Ectodermal cell (in vitro differentiated cells): ENCODE measurements at regions not wholly inside any gene's neighbourhood (a gene's known extent, or its start where the extent isn't known, plus 50 kb on each side); places are given as distances from the start of the nearest gene placed in this dataset.
"Not testable (repeated sequence)": the region's sequence is repeated elsewhere in the genome, so short reads cannot be mapped to it uniquely, and the experiment has no call there.

ENCODE experiments used
- H3K27ac ChIP-seq: 2 replicates; pipeline ENCODE4 v1.7.0; 2013; ENCODE audit warnings: mild to moderate bottlenecking, low read depth, low read length; ENCODE audit not compliant: insufficient read depth, poor library complexity, severe bottlenecking
- H3K27me3 ChIP-seq: 2 replicates; pipeline ENCODE4 v1.7.0; 2013; ENCODE audit warnings: mild to moderate bottlenecking, low read length; ENCODE audit not compliant: insufficient read depth, control insufficient read depth, poor library complexity, severe bottlenecking
- H3K36me3 ChIP-seq: one replicate; pipeline ENCODE4 v1.7.0; 2013; ENCODE audit warnings: low read length; ENCODE audit not compliant: control insufficient read depth, insufficient read depth
- H3K4me1 ChIP-seq: one replicate; pipeline ENCODE4 v1.7.0; 2013; ENCODE audit warnings: low read length; ENCODE audit not compliant: control insufficient read depth, insufficient read depth
- H3K4me3 ChIP-seq: 2 replicates; pipeline ENCODE4 v1.7.0; 2013; ENCODE audit warnings: low read depth, low read length, control low read depth; ENCODE audit not compliant: insufficient read depth
- H3K9me3 ChIP-seq: 2 replicates; pipeline ENCODE4 v1.7.0; 2013; ENCODE audit warnings: mild to moderate bottlenecking, low read length, moderate library complexity; ENCODE audit not compliant: control insufficient read depth
- WGBS, 2 experiments: methylation state at CpG; one replicate each; pipeline ENCODE4 v1.1.7; 2013; ENCODE audit warnings: missing lambda C conversion rate in 2 of 2; 5-methylcytosine and 5-hydroxymethylcytosine counted together

- Histone ChIP-seq H3K27me3 (no peaks in the 10 kb centered on the region), H3K36me3 (no peaks in the 10 kb centered on the region), H3K27ac (no peak overlapping the region), H3K4me1 (no peaks in the 10 kb centered on the region), H3K4me3 (no peak overlapping the region), H3K9me3 (no peaks in the 10 kb centered on the region)
- 82% methylated on average over 2 of the region's 2 CpGs; no CpG with 5 or more reads in 1 of the 2 experiments for WGBS, 2 experiments
Measured at GRCh38 chr6:68173616-68174015, 461.5 kb upstream of the ADGRB3 start.

DNA sequence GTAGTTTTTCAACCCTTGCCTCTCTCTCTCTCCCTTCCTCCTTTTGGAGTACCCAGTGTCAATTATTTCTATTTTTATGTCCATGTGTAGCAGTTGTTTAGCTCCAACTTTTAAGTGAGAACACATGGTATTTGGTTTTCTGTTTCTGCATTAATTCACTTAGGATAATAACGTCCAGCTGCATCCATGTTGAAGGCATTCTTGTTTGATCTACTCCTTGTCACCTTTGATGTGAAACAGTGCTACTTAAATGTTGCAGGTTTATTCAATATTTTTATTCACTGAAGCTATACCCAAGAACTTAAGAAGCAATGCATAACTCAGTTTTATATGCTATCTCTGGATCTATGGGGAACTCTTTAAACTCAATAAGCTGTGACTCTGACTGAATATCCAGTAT, 465.2 kb upstream of the ADGRB3 start:
- Histone ChIP-seq H3K9me3 (no peaks in the 10 kb centered on the region), H3K4me3 (no peak overlapping the region), H3K27ac (no peak overlapping the region), H3K36me3 (no peaks in the 10 kb centered on the region), H3K27me3 (no peaks in the 10 kb centered on the region), H3K4me1 (no peaks in the 10 kb centered on the region)
- WGBS, 2 experiments: 86 to 88% methylated on average over 1 of the region's 1 CpG

GRCh38 chr6:68167604-68168003, 467.5 kb upstream of the ADGRB3 start:
- H3K27ac ChIP-seq: no peak overlapping the region
- H3K4me1 ChIP-seq: no peaks in the 10 kb centered on the region
- H3K9me3 ChIP-seq: no peaks in the 10 kb centered on the region
- no peaks in the 10 kb centered on the region for H3K36me3 ChIP-seq
- no peaks in the 10 kb centered on the region for H3K27me3 ChIP-seq
- H3K4me3 ChIP-seq: no peak overlapping the region
- WGBS, 2 experiments: 71% methylated on average over 1 of the region's 2 CpGs; no CpG with 5 or more reads in 1 of the 2 experiments

DNA sequence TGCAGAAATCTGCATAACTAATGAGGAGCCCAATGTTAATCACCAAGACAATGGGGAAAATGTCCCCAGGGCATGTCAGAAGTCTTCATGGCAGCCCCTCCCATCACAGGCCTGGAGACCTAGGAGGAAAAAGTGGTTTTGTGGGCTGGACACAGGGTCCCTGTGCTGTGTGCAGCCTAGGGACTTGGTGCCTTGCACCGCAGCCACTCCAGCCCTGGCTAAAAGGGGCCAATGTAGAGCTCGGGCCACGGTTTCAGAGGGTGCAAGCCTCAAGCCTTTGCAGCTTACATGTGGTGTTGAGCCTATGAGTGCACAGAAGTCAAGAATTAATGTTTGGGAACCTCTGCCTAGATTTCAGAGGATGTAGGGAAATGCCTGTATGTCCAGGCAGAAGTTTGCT, 474.3 kb upstream of the ADGRB3 start:
- H3K27me3 ChIP-seq, H3K27ac ChIP-seq, H3K9me3 ChIP-seq, H3K4me1 ChIP-seq, H3K4me3 ChIP-seq, H3K36me3 ChIP-seq: not testable (repeated sequence)
- 93 to 97% methylated on average over 3 of the region's 3 CpGs for WGBS, 2 experiments

GRCh38 chr6:68160348-68160747, 474.7 kb upstream of the ADGRB3 start:
- Histone ChIP-seq H3K4me1 (no peaks in the 10 kb centered on the region), H3K27ac (no peak overlapping the region), H3K27me3 (no peaks in the 10 kb centered on the region), H3K4me3 (no peak overlapping the region), H3K9me3 (no peaks in the 10 kb centered on the region), H3K36me3 (no peaks in the 10 kb centered on the region)

- no peaks in the 10 kb centered on the region for H3K4me1 ChIP-seq
- no peaks in the 10 kb centered on the region for H3K27me3 ChIP-seq
- H3K27ac ChIP-seq: no peak overlapping the region
- no peaks in the 10 kb centered on the region for H3K9me3 ChIP-seq
- no peaks in the 10 kb centered on the region for H3K36me3 ChIP-seq
- no peak overlapping the region for H3K4me3 ChIP-seq
- WGBS, 2 experiments: 94 to 100% methylated on average over 2 of the region's 2 CpGs
Measured at GRCh38 chr6:68159433-68159832, 475.6 kb upstream of the ADGRB3 start.

GRCh38 chr6:68158256-68158655, 476.8 kb upstream of the ADGRB3 start:
- no peaks in the 10 kb centered on the region for H3K36me3 ChIP-seq
- no peaks in the 10 kb centered on the region for H3K27me3 ChIP-seq
- H3K27ac ChIP-seq: no peak overlapping the region
- H3K4me3 ChIP-seq: no peak overlapping the region
- WGBS, 2 experiments: no CpG with 5 or more reads among the region's 1 CpG
- H3K4me1 ChIP-seq: no peaks in the 10 kb centered on the region
- no peaks in the 10 kb centered on the region for H3K9me3 ChIP-seq

GRCh38 chr6:68144667-68145066, 490.4 kb upstream of the ADGRB3 start:
- Histone ChIP-seq H3K27me3 (no peaks in the 10 kb centered on the region), H3K4me1 (peaks cover 3% of the 10 kb centered on the region), H3K9me3 (no peaks in the 10 kb centered on the region), H3K27ac (no peak overlapping the region), H3K36me3 (no peaks in the 10 kb centered on the region), H3K4me3 (no peak overlapping the region)

DNA sequence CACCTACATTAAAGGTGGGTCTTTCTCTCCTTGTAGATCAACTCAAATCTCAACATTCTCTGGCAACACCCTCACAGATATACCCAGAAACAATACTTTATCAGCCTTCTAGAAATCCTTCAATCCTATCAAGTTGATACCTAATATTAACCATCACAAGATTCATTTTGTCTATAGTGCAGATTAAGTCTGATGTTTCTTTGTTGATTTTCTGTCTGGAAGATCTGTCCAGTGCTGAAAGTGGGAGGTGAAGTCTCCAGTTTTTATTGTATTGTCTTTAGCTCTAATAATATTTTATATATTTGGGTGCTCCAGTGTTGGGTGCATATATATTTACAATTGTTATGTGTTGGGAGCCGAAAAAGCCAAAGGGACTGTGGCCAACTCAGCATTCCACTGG, 493.9 kb upstream of the ADGRB3 start:
- H3K27ac ChIP-seq: no peak overlapping the region
- WGBS, 2 experiments: 94 to 100% methylated on average over 1 of the region's 1 CpG

GRCh38 chr6:68139130-68139529, 496.0 kb upstream of the ADGRB3 start:
- Histone ChIP-seq H3K36me3 (no peaks in the 10 kb centered on the region), H3K27ac (no peak overlapping the region), H3K9me3 (no peaks in the 10 kb centered on the region), H3K4me1 (peaks cover 14% of the 10 kb centered on the region), H3K27me3 (no peaks in the 10 kb centered on the region), H3K4me3 (no peak overlapping the region)
- WGBS, 2 experiments: 0 to 3% methylated on average over 1 of the region's 1 CpG

More for the DNA sequence above, 493.9 kb upstream of the ADGRB3 start:
- Histone ChIP-seq H3K9me3 (no peaks in the 10 kb centered on the region), H3K4me1 (peaks cover 14% of the 10 kb centered on the region), H3K27me3 (no peaks in the 10 kb centered on the region), H3K36me3 (no peaks in the 10 kb centered on the region), H3K4me3 (no peak overlapping the region)

GRCh38 chr6:68134796-68135195, 500.3 kb upstream of the ADGRB3 start:
- H3K27me3 ChIP-seq: no peaks in the 10 kb centered on the region
- WGBS, 2 experiments: 94% methylated on average over 4 of the region's 4 CpGs
- H3K36me3 ChIP-seq: no peaks in the 10 kb centered on the region
- peaks cover 12% of the 10 kb centered on the region for H3K4me1 ChIP-seq
- no peaks in the 10 kb centered on the region for H3K9me3 ChIP-seq
- H3K4me3 ChIP-seq: no peak overlapping the region
- H3K27ac ChIP-seq: no peak overlapping the region
